ENCODE measurements at regions not wholly inside any gene's neighbourhood (a gene's known extent, or its start where the extent isn't known, plus 50 kb on each side); places are given as distances from the start of the nearest gene placed in this dataset.
"Not testable (repeated sequence)": the region's sequence is repeated elsewhere in the genome, so short reads cannot be mapped to it uniquely, and the experiment has no call there.

DNA sequence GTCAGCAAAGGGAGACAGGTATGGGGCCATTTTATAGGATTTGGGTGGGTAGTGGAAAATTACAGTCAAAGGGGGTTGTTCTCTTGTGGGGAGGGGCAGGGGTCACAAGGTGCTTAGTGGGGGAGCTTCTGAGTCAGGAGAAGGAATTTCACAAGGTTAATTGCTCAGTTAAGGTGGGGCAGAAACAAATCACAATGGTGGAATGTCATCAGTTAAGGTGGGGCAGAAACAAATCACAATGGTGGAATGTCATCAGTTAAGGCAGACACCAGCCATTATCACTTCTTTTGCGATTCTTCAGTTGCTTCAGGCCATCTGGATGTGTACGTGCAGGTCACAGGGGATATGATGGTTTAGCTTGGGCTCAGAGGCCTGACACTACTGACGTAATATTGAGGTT, 1077.6 kb downstream of the DNAJB9 start:
- TF ChIP-seq, protein P1, sequence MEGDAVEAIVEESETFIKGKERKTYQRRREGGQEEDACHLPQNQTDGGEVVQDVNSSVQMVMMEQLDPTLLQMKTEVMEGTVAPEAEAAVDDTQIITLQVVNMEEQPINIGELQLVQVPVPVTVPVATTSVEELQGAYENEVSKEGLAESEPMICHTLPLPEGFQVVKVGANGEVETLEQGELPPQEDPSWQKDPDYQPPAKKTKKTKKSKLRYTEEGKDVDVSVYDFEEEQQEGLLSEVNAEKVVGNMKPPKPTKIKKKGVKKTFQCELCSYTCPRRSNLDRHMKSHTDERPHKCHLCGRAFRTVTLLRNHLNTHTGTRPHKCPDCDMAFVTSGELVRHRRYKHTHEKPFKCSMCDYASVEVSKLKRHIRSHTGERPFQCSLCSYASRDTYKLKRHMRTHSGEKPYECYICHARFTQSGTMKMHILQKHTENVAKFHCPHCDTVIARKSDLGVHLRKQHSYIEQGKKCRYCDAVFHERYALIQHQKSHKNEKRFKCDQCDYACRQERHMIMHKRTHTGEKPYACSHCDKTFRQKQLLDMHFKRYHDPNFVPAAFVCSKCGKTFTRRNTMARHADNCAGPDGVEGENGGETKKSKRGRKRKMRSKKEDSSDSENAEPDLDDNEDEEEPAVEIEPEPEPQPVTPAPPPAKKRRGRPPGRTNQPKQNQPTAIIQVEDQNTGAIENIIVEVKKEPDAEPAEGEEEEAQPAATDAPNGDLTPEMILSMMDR (IDR thresholded peaks at IDR 0.05): not testable (repeated sequence)
- not testable (repeated sequence) for TF ChIP-seq EP300, POLR2A (IDR thresholded peaks at IDR 0.05)
